ENCODE measurements at regions not wholly inside any gene's neighbourhood (a gene's known extent, or its start where the extent isn't known, plus 50 kb on each side); places are given as distances from the start of the nearest gene placed in this dataset.
"Not testable (repeated sequence)": the region's sequence is repeated elsewhere in the genome, so short reads cannot be mapped to it uniquely, and the experiment has no call there.

GRCh38 chr6:44007818-44008621 lies 119.2 kb downstream of the MRPL14 start:
- in situ Hi-C loops (cut with HindIII; ENCODE audit: low pct_unique_long_range_greater_than_20kb, low sequenced_read_pairs), result no loop called here
- no peak for DNase-seq (ENCODE audit: low read depth, low spot score)

- no peak for DNase-seq (ENCODE audit: low read depth, low spot score)
- in situ Hi-C loops (cut with HindIII; ENCODE audit: low pct_unique_long_range_greater_than_20kb, low sequenced_read_pairs), result no loop called here
Measured at GRCh38 chr6:44006872-44007303, 120.4 kb downstream of the MRPL14 start.

- no peak for DNase-seq (ENCODE audit: low read depth, low spot score)
- in situ Hi-C loops (cut with HindIII; ENCODE audit: low pct_unique_long_range_greater_than_20kb, low sequenced_read_pairs), result no loop called here
Measured at GRCh38 chr6:44006123-44006871, 121.0 kb downstream of the MRPL14 start.

- no peak for DNase-seq (ENCODE audit: low read depth, low spot score)
- in situ Hi-C loops (cut with HindIII; ENCODE audit: low pct_unique_long_range_greater_than_20kb, low sequenced_read_pairs), result no loop called here
Measured at GRCh38 chr6:44005507-44005903, 121.7 kb downstream of the MRPL14 start.

GRCh38 chr6:44004625-44005506 lies 122.4 kb downstream of the MRPL14 start:
- peak; percentile 25 for DNase-seq (ENCODE audit: low read depth, low spot score)
- in situ Hi-C loops (cut with HindIII; ENCODE audit: low pct_unique_long_range_greater_than_20kb, low sequenced_read_pairs), result no loop called here

GRCh38 chr6:44004136-44004535 lies 123.1 kb downstream of the MRPL14 start:
- in situ Hi-C loops (cut with HindIII; ENCODE audit: low pct_unique_long_range_greater_than_20kb, low sequenced_read_pairs), result no loop called here
- DNase-seq (ENCODE audit: low read depth, low spot score), result no peak

- no peak for DNase-seq (ENCODE audit: low read depth, low spot score)
- in situ Hi-C loops (cut with HindIII; ENCODE audit: low pct_unique_long_range_greater_than_20kb, low sequenced_read_pairs), result no loop called here
Measured at GRCh38 chr6:44003345-44004061, 123.7 kb downstream of the MRPL14 start.

GRCh38 chr6:44002593-44003344 lies 124.5 kb downstream of the MRPL14 start:
- in situ Hi-C loops (cut with HindIII; ENCODE audit: low pct_unique_long_range_greater_than_20kb, low sequenced_read_pairs), result no loop called here
- no peak for DNase-seq (ENCODE audit: low read depth, low spot score)

- no peak for DNase-seq (ENCODE audit: low read depth, low spot score)
- in situ Hi-C loops (cut with HindIII; ENCODE audit: low pct_unique_long_range_greater_than_20kb, low sequenced_read_pairs), result no loop called here
Measured at GRCh38 chr6:44002067-44002592, 125.1 kb downstream of the MRPL14 start.

GRCh38 chr6:44001318-44002066 lies 125.8 kb downstream of the MRPL14 start:
- DNase-seq (ENCODE audit: low read depth, low spot score), result peak; percentile 49
- in situ Hi-C loops (cut with HindIII; ENCODE audit: low pct_unique_long_range_greater_than_20kb, low sequenced_read_pairs), result no loop called here

GRCh38 chr6:44000164-44000842 lies 126.9 kb downstream of the MRPL14 start:
- in situ Hi-C loops (cut with HindIII; ENCODE audit: low pct_unique_long_range_greater_than_20kb, low sequenced_read_pairs), result no loop called here
- no peak for DNase-seq (ENCODE audit: low read depth, low spot score)

- in situ Hi-C loops (cut with HindIII; ENCODE audit: low pct_unique_long_range_greater_than_20kb, low sequenced_read_pairs), result no loop called here
- DNase-seq (ENCODE audit: low read depth, low spot score), result no peak
Measured at GRCh38 chr6:43999628-44000027, 127.6 kb downstream of the MRPL14 start.

GRCh38 chr6:43998592-43999243 lies 128.5 kb downstream of the MRPL14 start:
- in situ Hi-C loops (cut with HindIII; ENCODE audit: low pct_unique_long_range_greater_than_20kb, low sequenced_read_pairs); DNase-seq (ENCODE audit: low read depth, low spot score): not testable (repeated sequence)

- in situ Hi-C loops (cut with HindIII; ENCODE audit: low pct_unique_long_range_greater_than_20kb, low sequenced_read_pairs); DNase-seq (ENCODE audit: low read depth, low spot score): not testable (repeated sequence)
Measured at GRCh38 chr6:43997990-43998585, 129.2 kb downstream of the MRPL14 start.

- in situ Hi-C loops (cut with HindIII; ENCODE audit: low pct_unique_long_range_greater_than_20kb, low sequenced_read_pairs), result no loop called here
- no peak for DNase-seq (ENCODE audit: low read depth, low spot score)
Measured at GRCh38 chr6:43997345-43997677, 129.9 kb downstream of the MRPL14 start.

Data from SK-MEL-5 (cell line).